GM12873 (cell line): ENCODE measurements at regions not wholly inside any gene's neighbourhood (a gene's known extent, or its start where the extent isn't known, plus 50 kb on each side); places are given as distances from the start of the nearest gene placed in this dataset.

Experiments
- CTCF ChIP-seq: IDR thresholded peaks from 2 replicates; pipeline ENCODE4 v1.5.1; 2012; ENCODE audit warnings: low read depth, mild to moderate bottlenecking, moderate library complexity, low read length, control low read depth; ENCODE audit not compliant: insufficient read depth; ENCODE audit errors: missing control alignments

- no peak for TF ChIP-seq CTCF
Observed at GRCh38 chr15:29645841-29646240, 176.4 kb downstream of the TJP1 start.

- TF ChIP-seq CTCF, result no peak
Observed at GRCh38 chr15:29638781-29639180, 183.5 kb downstream of the TJP1 start.

GRCh38 chr15:29638011-29638410, 184.3 kb downstream of the TJP1 start:
- no peak for TF ChIP-seq CTCF

GRCh38 chr15:29637555-29637954, 184.7 kb downstream of the TJP1 start:
- no peak for TF ChIP-seq CTCF

GRCh38 chr15:29636921-29637320, 185.3 kb downstream of the TJP1 start:
- TF ChIP-seq CTCF, result no peak

- no peak for TF ChIP-seq CTCF
Observed at GRCh38 chr15:29636140-29636539, 186.1 kb downstream of the TJP1 start.

- TF ChIP-seq CTCF, result no peak
Observed at GRCh38 chr15:29635513-29636098, 186.7 kb downstream of the TJP1 start.
